ENCODE measurements at regions not wholly inside any gene's neighbourhood (a gene's known extent, or its start where the extent isn't known, plus 50 kb on each side); places are given as distances from the start of the nearest gene placed in this dataset.

- Histone ChIP-seq H3K9ac (ENCODE audit: insufficient read depth, low read length) (no peak overlapping the region), H3K4me3 (replicated peaks in 1 of 4; ENCODE audit: control extremely low read depth in 1 of 4, insufficient read depth in 1 of 4, low read depth in 3 of 4, low read length in 4 of 4) (no peak overlapping the region), H3K36me3 (ENCODE audit: control insufficient read depth, insufficient read depth, low read length) (no peaks in the 10 kb centered on the region), H4K20me1 (ENCODE audit: control insufficient read depth, extremely low read depth, insufficient read depth, low read length) (no peaks in the 10 kb centered on the region), H3K79me2 (ENCODE audit: control insufficient read depth, insufficient read depth, low read length) (no peaks in the 10 kb centered on the region), H3K9me3 (ENCODE audit: control insufficient read depth, insufficient read depth, low read depth, low read length) (no peaks in the 10 kb centered on the region), H2AFZ (ENCODE audit: low read length) (no peak overlapping the region), H3K27ac (ENCODE audit: insufficient read depth, low read length) (no peak overlapping the region), H3K4me2 (ENCODE audit: extremely low read depth, insufficient read depth, low read length) (no peak overlapping the region), H3K27me3 (ENCODE audit: control insufficient read depth, insufficient read depth, low read length) (no peaks in the 10 kb centered on the region), H3K4me1 (ENCODE audit: control insufficient read depth, extremely low read depth, insufficient read depth, low read length) (no peaks in the 10 kb centered on the region)
- TF ChIP-seq CTCF (conservative IDR thresholded peaks at IDR 0.05 in 1 of 2, IDR thresholded peaks at IDR 0.05 in 1 of 2; ENCODE audit: low read depth in 1 of 2, low read length in 2 of 2) = no peak
- no peak for TF ChIP-seq EZH2 (IDR thresholded peaks at IDR 0.05; ENCODE audit: low read length, missing control alignments)
- no peak for DNase-seq (ENCODE audit: low read depth in 2 of 2)
Observed at GRCh38 chr6:86723729-86724128, 213.6 kb upstream of the HTR1E start.

GRCh38 chr6:86723151-86723550, 214.2 kb upstream of the HTR1E start:
- H3K4me2 ChIP-seq (ENCODE audit: extremely low read depth, insufficient read depth, low read length) = no peak overlapping the region
- DNase-seq (ENCODE audit: low read depth in 2 of 2) = no peak

GRCh38 chr6:86722131-86722530, 215.2 kb upstream of the HTR1E start:
- no peak overlapping the region for H3K27ac ChIP-seq (ENCODE audit: insufficient read depth, low read length)
- no peaks in the 10 kb centered on the region for H3K4me1 ChIP-seq (ENCODE audit: control insufficient read depth, extremely low read depth, insufficient read depth, low read length)
- no peaks in the 10 kb centered on the region for H4K20me1 ChIP-seq (ENCODE audit: control insufficient read depth, extremely low read depth, insufficient read depth, low read length)
- no peak overlapping the region for H3K4me3 ChIP-seq (replicated peaks in 1 of 4; ENCODE audit: control extremely low read depth in 1 of 4, insufficient read depth in 1 of 4, low read depth in 3 of 4, low read length in 4 of 4)
- DNase-seq (ENCODE audit: low read depth in 2 of 2) = no peak
- no peaks in the 10 kb centered on the region for H3K36me3 ChIP-seq (ENCODE audit: control insufficient read depth, insufficient read depth, low read length)
- no peak overlapping the region for H3K4me2 ChIP-seq (ENCODE audit: extremely low read depth, insufficient read depth, low read length)
- TF ChIP-seq CTCF (conservative IDR thresholded peaks at IDR 0.05 in 1 of 2, IDR thresholded peaks at IDR 0.05 in 1 of 2; ENCODE audit: low read depth in 1 of 2, low read length in 2 of 2) (no peak), EZH2 (IDR thresholded peaks at IDR 0.05; ENCODE audit: low read length, missing control alignments) (no peak)
- H3K9me3 ChIP-seq (ENCODE audit: control insufficient read depth, insufficient read depth, low read depth, low read length) = no peaks in the 10 kb centered on the region
- no peak overlapping the region for H2AFZ ChIP-seq (ENCODE audit: low read length)
- H3K79me2 ChIP-seq (ENCODE audit: control insufficient read depth, insufficient read depth, low read length) = no peaks in the 10 kb centered on the region
- no peak overlapping the region for H3K9ac ChIP-seq (ENCODE audit: insufficient read depth, low read length)
- no peaks in the 10 kb centered on the region for H3K27me3 ChIP-seq (ENCODE audit: control insufficient read depth, insufficient read depth, low read length)

More at GRCh38 chr6:86723151-86723550, 214.2 kb upstream of the HTR1E start:
- Histone ChIP-seq H3K27me3 (ENCODE audit: control insufficient read depth, insufficient read depth, low read length) (no peaks in the 10 kb centered on the region), H3K4me3 (replicated peaks in 1 of 4; ENCODE audit: control extremely low read depth in 1 of 4, insufficient read depth in 1 of 4, low read depth in 3 of 4, low read length in 4 of 4) (no peak overlapping the region), H3K27ac (ENCODE audit: insufficient read depth, low read length) (no peak overlapping the region), H3K79me2 (ENCODE audit: control insufficient read depth, insufficient read depth, low read length) (no peaks in the 10 kb centered on the region), H3K9me3 (ENCODE audit: control insufficient read depth, insufficient read depth, low read depth, low read length) (no peaks in the 10 kb centered on the region), H3K36me3 (ENCODE audit: control insufficient read depth, insufficient read depth, low read length) (no peaks in the 10 kb centered on the region), H2AFZ (ENCODE audit: low read length) (no peak overlapping the region), H3K9ac (ENCODE audit: insufficient read depth, low read length) (no peak overlapping the region), H4K20me1 (ENCODE audit: control insufficient read depth, extremely low read depth, insufficient read depth, low read length) (no peaks in the 10 kb centered on the region), H3K4me1 (ENCODE audit: control insufficient read depth, extremely low read depth, insufficient read depth, low read length) (no peaks in the 10 kb centered on the region)
- TF ChIP-seq EZH2 (IDR thresholded peaks at IDR 0.05; ENCODE audit: low read length, missing control alignments) (no peak), CTCF (conservative IDR thresholded peaks at IDR 0.05 in 1 of 2, IDR thresholded peaks at IDR 0.05 in 1 of 2; ENCODE audit: low read depth in 1 of 2, low read length in 2 of 2) (no peak)

Data from fibroblast of lung (primary cell).